Body of pancreas (tissue), 4 donors: ENCODE measurements at regions not wholly inside any gene's neighbourhood (a gene's known extent, or its start where the extent isn't known, plus 50 kb on each side); places are given as distances from the start of the nearest gene placed in this dataset.

Experiments used
- ATAC-seq: fragments of 150-250 bp; one replicate; pipeline ENCODE4 v1.9.1; 2016
- DNase-seq, 4 donors: peaks; one replicate each; pipeline ENCODE4 v3.0.0-alpha.2; 2019
- H3K27ac ChIP-seq, 4 donors: fragments of 200-600 bp; sonication (generic); 1 replicate in 3 of 4; 2 replicates in 1 of 4; pipeline versions ENCODE4 v1.5.1 to v1.6.1; 2016 to 2019; ENCODE audit warnings: mild to moderate bottlenecking in 1 of 4, mixed read lengths in 1 of 4, moderate library complexity in 1 of 4
- H3K27me3 ChIP-seq, 2 donors: fragments of 200-600 bp; sonication (generic); one replicate each; pipeline ENCODE4 v1.6.0; 2016; ENCODE audit warnings: mild to moderate bottlenecking in 1 of 2
- H3K36me3 ChIP-seq, 2 donors: fragments of 200-600 bp; sonication (generic); replicated peaks in 1 of 2; 2 replicates each; pipeline ENCODE4 v1.5.1; 2016; ENCODE audit warnings: low read depth in 2 of 2; ENCODE audit not compliant: insufficient read depth in 1 of 2
- H3K4me1 ChIP-seq: fragments of 200-600 bp; sonication (generic); one replicate; pipeline ENCODE4 v1.6.0; 2016
- H3K4me3 ChIP-seq, 2 donors: fragments of 200-600 bp; sonication (generic); 1 replicate in 1 of 2; 2 replicates in 1 of 2; pipeline ENCODE4 v1.5.1; 2016 to 2019
- H3K9me3 ChIP-seq, 3 donors: fragments of 200-600 bp; sonication (generic); 1 replicate in 2 of 3; 2 replicates in 1 of 3; pipeline ENCODE4 v1.5.1; 2016
- CTCF ChIP-seq, 7 experiments: fragments of 450-650 bp in 4 of 7; fragments of 200-600 bp in 3 of 7; sonication (generic) in 3 of 7; IDR thresholded peaks; one replicate each; pipeline ENCODE4 v1.5.1; 2016 to 2019; ENCODE audit warnings: antibody characterized with exemption in 7 of 7
- POLR2A ChIP-seq, 3 donors: fragments of 450-650 bp; IDR thresholded peaks; one replicate each; pipeline ENCODE4 v1.6.1; 2016; ENCODE audit warnings: antibody characterized with exemption in 3 of 3, mild to moderate bottlenecking in 2 of 3
- WGBS, 2 donors: methylation state at CpG; one replicate each; pipeline ENCODE4 v1.1.5; 2017; 5-methylcytosine and 5-hydroxymethylcytosine counted together
- intact Hi-C: fragments of 100-400 bp; cut with DNase I; formaldehyde crosslinking; loops from one replicate; pipeline ENCODE4 v1.15.1; 2023

GRCh38 chr13:37460166-37460565 lies 138.4 kb downstream of the POSTN start:
- ATAC-seq (no peak), DNase-seq (no peak)
- no peak overlapping the region for H3K27ac ChIP-seq
- no peak overlapping the region for H3K4me3 ChIP-seq
- no peak for TF ChIP-seq CTCF (IDR thresholded peaks at IDR 0.05)
- no peak for TF ChIP-seq POLR2A (IDR thresholded peaks at IDR 0.05)
- no peaks in the 10 kb centered on the region for H3K27me3 ChIP-seq
- no peaks in the 10 kb centered on the region for H3K36me3 ChIP-seq
- intact Hi-C loops, result no loop called here
- H3K4me1 ChIP-seq, result no peaks in the 10 kb centered on the region
- no peaks in the 10 kb centered on the region for H3K9me3 ChIP-seq

- H3K4me3 ChIP-seq, result no peak overlapping the region
- no peaks in the 10 kb centered on the region for H3K27me3 ChIP-seq
- no peak for DNase-seq
- no peak for ATAC-seq
- intact Hi-C loops, result no loop called here
- H3K4me1 ChIP-seq, result no peaks in the 10 kb centered on the region
- H3K36me3 ChIP-seq, result no peaks in the 10 kb centered on the region
- 60 to 66% methylated on average over 4 of the region's 4 CpGs for WGBS, 2 donors
- no peak overlapping the region for H3K27ac ChIP-seq
- TF ChIP-seq POLR2A (IDR thresholded peaks at IDR 0.05) (no peak), CTCF (IDR thresholded peaks at IDR 0.05) (no peak)
- H3K9me3 ChIP-seq, result no peaks in the 10 kb centered on the region
These were observed 141.0 kb downstream of the POSTN start for GRCh38 chr13:37457612-37458011.

- intact Hi-C loops, result no loop called here
- DNase-seq (no peak), ATAC-seq (no peak)
- no peak overlapping the region for H3K27ac ChIP-seq
- H3K36me3 ChIP-seq, result no peaks in the 10 kb centered on the region
- no peaks in the 10 kb centered on the region for H3K4me1 ChIP-seq
- TF ChIP-seq POLR2A (IDR thresholded peaks at IDR 0.05) (no peak), CTCF (IDR thresholded peaks at IDR 0.05) (no peak)
- 46 to 62% methylated on average over 4 of the region's 4 CpGs for WGBS, 2 donors
- no peaks in the 10 kb centered on the region for H3K9me3 ChIP-seq
- H3K27me3 ChIP-seq, result no peaks in the 10 kb centered on the region
- no peak overlapping the region for H3K4me3 ChIP-seq
These were observed 142.1 kb downstream of the POSTN start for GRCh38 chr13:37456506-37456905.

GRCh38 chr13:37456041-37456440 lies 142.5 kb downstream of the POSTN start:
- DNase-seq (no peak), ATAC-seq (no peak)
- no peak overlapping the region for H3K27ac ChIP-seq
- intact Hi-C loops, result no loop called here
- 16 to 33% methylated on average over 1 of the region's 1 CpG for WGBS, 2 donors
- H3K4me3 ChIP-seq, result no peak overlapping the region
- H3K9me3 ChIP-seq, result no peaks in the 10 kb centered on the region
- H3K36me3 ChIP-seq, result no peaks in the 10 kb centered on the region
- no peak for TF ChIP-seq CTCF (IDR thresholded peaks at IDR 0.05)
- TF ChIP-seq POLR2A (IDR thresholded peaks at IDR 0.05), result no peak
- no peaks in the 10 kb centered on the region for H3K4me1 ChIP-seq
- H3K27me3 ChIP-seq, result no peaks in the 10 kb centered on the region

- TF ChIP-seq CTCF (IDR thresholded peaks at IDR 0.05) (no peak), POLR2A (IDR thresholded peaks at IDR 0.05) (no peak)
- 48 to 55% methylated on average over 2 of the region's 2 CpGs for WGBS, 2 donors
- no peak for DNase-seq
These were observed 145.3 kb downstream of the POSTN start for GRCh38 chr13:37453246-37453645.

More at GRCh38 chr13:37453246-37453645, 145.3 kb downstream of the POSTN start:
- Histone ChIP-seq H3K27me3 (no peaks in the 10 kb centered on the region), H3K27ac (no peak overlapping the region), H3K9me3 (no peaks in the 10 kb centered on the region), H3K4me1 (no peaks in the 10 kb centered on the region), H3K4me3 (no peak overlapping the region), H3K36me3 (no peaks in the 10 kb centered on the region)
- ATAC-seq, result no peak
- intact Hi-C loops, result no loop called here
